ENCODE measurements at regions not wholly inside any gene's neighbourhood (a gene's known extent, or its start where the extent isn't known, plus 50 kb on each side); places are given as distances from the start of the nearest gene placed in this dataset.

GRCh38 chrX:43106009-43106408 is 328.0 kb upstream of the PPP1R2C start:
- TF ChIP-seq CTCF (IDR thresholded peaks at IDR 0.05; ENCODE audit: low read length) (no peak), EZH2 (optimal IDR thresholded peaks at IDR 0.05; ENCODE audit: low read depth, low read length) (no peak)
